ENCODE measurements at regions not wholly inside any gene's neighbourhood (a gene's known extent, or its start where the extent isn't known, plus 50 kb on each side); places are given as distances from the start of the nearest gene placed in this dataset.

GRCh38 chr6:11292594-11293236 is 60.2 kb upstream of the NEDD9 start:
- no peak for DNase-seq

- no peak for DNase-seq
Measured at GRCh38 chr6:11292091-11292490, 59.6 kb upstream of the NEDD9 start.

- no peak for DNase-seq
Measured at GRCh38 chr6:11291582-11291981, 59.1 kb upstream of the NEDD9 start.

GRCh38 chr6:11290027-11290426 is 57.6 kb upstream of the NEDD9 start:
- DNase-seq: no peak

- no peak for DNase-seq
Measured at GRCh38 chr6:11288065-11288464, 55.6 kb upstream of the NEDD9 start.

- no peak for DNase-seq
Measured at GRCh38 chr6:11284996-11285395, 52.5 kb upstream of the NEDD9 start.

GRCh38 chr6:11283629-11284028 is 51.2 kb upstream of the NEDD9 start:
- no peak for DNase-seq

GRCh38 chr6:11282875-11283274 is 50.4 kb upstream of the NEDD9 start:
- DNase-seq: no peak
